GM18508 (cell line): ENCODE measurements at regions not wholly inside any gene's neighbourhood (a gene's known extent, or its start where the extent isn't known, plus 50 kb on each side); places are given as distances from the start of the nearest gene placed in this dataset.
"Not testable (repeated sequence)": the region's sequence is repeated elsewhere in the genome, so short reads cannot be mapped to it uniquely, and the experiment has no call there.

ENCODE experiments used
- ATAC-seq: cut with Tn5 transposase; IDR thresholded peaks from one replicate; pipeline ENCODE4 v1.9.1; 2021; ENCODE audit warnings: moderate number of reproducible peaks; ENCODE audit not compliant: insufficient read depth, unreplicated experiment

GRCh38 chr3:81199587-81199986, 561.9 kb downstream of the GBE1 start:
- ATAC-seq = no peak

GRCh38 chr3:81198756-81199155, 562.7 kb downstream of the GBE1 start:
- no peak for ATAC-seq

GRCh38 chr3:81198216-81198615, 563.2 kb downstream of the GBE1 start:
- no peak for ATAC-seq

- ATAC-seq = no peak
Measured at GRCh38 chr3:81197386-81197785, 564.1 kb downstream of the GBE1 start.

- ATAC-seq = no peak
Measured at GRCh38 chr3:81195478-81195877, 566.0 kb downstream of the GBE1 start.

GRCh38 chr3:81186412-81186811, 575.0 kb downstream of the GBE1 start:
- no peak for ATAC-seq

- not testable (repeated sequence) for ATAC-seq
Measured at GRCh38 chr3:81182086-81182875, 579.2 kb downstream of the GBE1 start.

GRCh38 chr3:81173514-81173913, 587.9 kb downstream of the GBE1 start:
- no peak for ATAC-seq

GRCh38 chr3:81170298-81170697, 591.1 kb downstream of the GBE1 start:
- ATAC-seq = no peak

GRCh38 chr3:81164806-81165205, 596.6 kb downstream of the GBE1 start:
- no peak for ATAC-seq

- no peak for ATAC-seq
Measured at GRCh38 chr3:81161851-81162250, 599.6 kb downstream of the GBE1 start.

GRCh38 chr3:81161100-81161499, 600.3 kb downstream of the GBE1 start:
- ATAC-seq = no peak

GRCh38 chr3:81154611-81155143, 606.8 kb downstream of the GBE1 start:
- no peak for ATAC-seq

GRCh38 chr3:81152156-81152555, 609.3 kb downstream of the GBE1 start:
- ATAC-seq = no peak

GRCh38 chr3:81132995-81133394, 628.5 kb downstream of the GBE1 start:
- ATAC-seq = no peak

- no peak for ATAC-seq
Measured at GRCh38 chr3:81105789-81106488, 655.5 kb downstream of the GBE1 start.

GRCh38 chr3:81105206-81105605, 656.2 kb downstream of the GBE1 start:
- ATAC-seq = no peak

GRCh38 chr3:81097889-81098288, 663.6 kb downstream of the GBE1 start:
- ATAC-seq = no peak

GRCh38 chr3:81095956-81096355, 665.5 kb downstream of the GBE1 start:
- ATAC-seq = no peak

- ATAC-seq = no peak
Measured at GRCh38 chr3:81094986-81095385, 666.5 kb downstream of the GBE1 start.

- ATAC-seq = no peak
Measured at GRCh38 chr3:81087607-81088006, 673.8 kb downstream of the GBE1 start.

- no peak for ATAC-seq
Measured at GRCh38 chr3:81086348-81086747, 675.1 kb downstream of the GBE1 start.
